Fibroblast of lung (primary cell): ENCODE measurements at regions not wholly inside any gene's neighbourhood (a gene's known extent, or its start where the extent isn't known, plus 50 kb on each side); places are given as distances from the start of the nearest gene placed in this dataset.

Experiments used
- EZH2 ChIP-seq: IDR thresholded peaks from 2 replicates; pipeline ENCODE4 v1.5.1; 2012; ENCODE audit warnings: low read length, control low read depth, mild to moderate bottlenecking; ENCODE audit errors: missing control alignments
- TF ChIP-seq, protein P1 (sequence below), 2 donors: IDR thresholded peaks in 1 of 2; conservative IDR thresholded peaks in 1 of 2; 1 replicate in 1 of 2; 2 replicates in 1 of 2; pipeline ENCODE4 v1.5.1; 2011 to 2012; ENCODE audit warnings: low read length in 2 of 2, control low read depth in 1 of 2, inconsistent platforms in 1 of 2, low read depth in 1 of 2, mild to moderate bottlenecking in 1 of 2

DNA sequence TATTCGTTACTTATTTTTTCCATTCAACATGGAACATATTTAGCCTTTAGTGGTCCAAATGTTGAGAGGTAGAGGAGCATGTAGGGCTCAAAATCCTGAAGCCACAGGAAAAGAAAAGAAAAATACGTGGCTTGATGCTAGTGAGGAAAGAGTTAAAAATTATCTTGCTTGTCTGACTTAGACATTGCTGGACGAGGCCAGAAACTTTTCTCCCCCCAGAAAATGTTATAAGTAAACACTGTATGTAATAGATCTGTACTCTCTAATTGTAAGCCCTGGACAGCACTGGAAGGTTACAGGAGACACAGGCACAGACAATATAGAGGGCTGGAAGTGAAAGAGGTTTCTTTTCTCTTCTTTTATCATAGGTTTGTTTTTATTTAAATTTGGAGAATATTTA lies 165.6 kb downstream of the ZFP64 start:
- TF ChIP-seq, protein P1, sequence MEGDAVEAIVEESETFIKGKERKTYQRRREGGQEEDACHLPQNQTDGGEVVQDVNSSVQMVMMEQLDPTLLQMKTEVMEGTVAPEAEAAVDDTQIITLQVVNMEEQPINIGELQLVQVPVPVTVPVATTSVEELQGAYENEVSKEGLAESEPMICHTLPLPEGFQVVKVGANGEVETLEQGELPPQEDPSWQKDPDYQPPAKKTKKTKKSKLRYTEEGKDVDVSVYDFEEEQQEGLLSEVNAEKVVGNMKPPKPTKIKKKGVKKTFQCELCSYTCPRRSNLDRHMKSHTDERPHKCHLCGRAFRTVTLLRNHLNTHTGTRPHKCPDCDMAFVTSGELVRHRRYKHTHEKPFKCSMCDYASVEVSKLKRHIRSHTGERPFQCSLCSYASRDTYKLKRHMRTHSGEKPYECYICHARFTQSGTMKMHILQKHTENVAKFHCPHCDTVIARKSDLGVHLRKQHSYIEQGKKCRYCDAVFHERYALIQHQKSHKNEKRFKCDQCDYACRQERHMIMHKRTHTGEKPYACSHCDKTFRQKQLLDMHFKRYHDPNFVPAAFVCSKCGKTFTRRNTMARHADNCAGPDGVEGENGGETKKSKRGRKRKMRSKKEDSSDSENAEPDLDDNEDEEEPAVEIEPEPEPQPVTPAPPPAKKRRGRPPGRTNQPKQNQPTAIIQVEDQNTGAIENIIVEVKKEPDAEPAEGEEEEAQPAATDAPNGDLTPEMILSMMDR (conservative IDR thresholded peaks at IDR 0.05 in 1 of 2, IDR thresholded peaks at IDR 0.05 in 1 of 2; ENCODE audit: low read depth in 1 of 2, low read length in 2 of 2) = no peak
- TF ChIP-seq EZH2 = no peak
